ENCODE measurements at regions not wholly inside any gene's neighbourhood (a gene's known extent, or its start where the extent isn't known, plus 50 kb on each side); places are given as distances from the start of the nearest gene placed in this dataset.

- FAIRE-seq (no peak), DNase-seq (ENCODE audit: insufficient read length, low spot score) (no peak)
- no peak for TF ChIP-seq POLR2A (IDR thresholded peaks at IDR 0.05; ENCODE audit: low read depth, low read length)
Measured at GRCh38 chr7:96927131-96927530, 78.2 kb upstream of the DLX6 start.

GRCh38 chr7:96928965-96929364 is 76.4 kb upstream of the DLX6 start:
- DNase-seq (ENCODE audit: insufficient read length, low spot score) = no peak
- no peak for TF ChIP-seq POLR2A (IDR thresholded peaks at IDR 0.05; ENCODE audit: low read depth, low read length)
- no peak for FAIRE-seq

- FAIRE-seq = no peak
- no peak for TF ChIP-seq POLR2A (IDR thresholded peaks at IDR 0.05; ENCODE audit: low read depth, low read length)
- DNase-seq (ENCODE audit: insufficient read length, low spot score) = no peak
Measured at GRCh38 chr7:96931891-96932290, 73.5 kb upstream of the DLX6 start.

- FAIRE-seq = no peak
- DNase-seq (ENCODE audit: insufficient read length, low spot score) = no peak
- TF ChIP-seq POLR2A (IDR thresholded peaks at IDR 0.05; ENCODE audit: low read depth, low read length) = no peak
Measured at GRCh38 chr7:96933067-96933645, 72.2 kb upstream of the DLX6 start.

GRCh38 chr7:96936621-96937020 is 68.7 kb upstream of the DLX6 start:
- no peak for TF ChIP-seq POLR2A (IDR thresholded peaks at IDR 0.05; ENCODE audit: low read depth, low read length)
- FAIRE-seq (no peak), DNase-seq (ENCODE audit: insufficient read length, low spot score) (no peak)

GRCh38 chr7:96942112-96942511 is 63.2 kb upstream of the DLX6 start:
- DNase-seq (ENCODE audit: insufficient read length, low spot score) (no peak), FAIRE-seq (no peak)
- TF ChIP-seq POLR2A (IDR thresholded peaks at IDR 0.05; ENCODE audit: low read depth, low read length) = no peak

- FAIRE-seq (peak; percentile 95), DNase-seq (ENCODE audit: insufficient read length, low spot score) (no peak)
- no peak for TF ChIP-seq POLR2A (IDR thresholded peaks at IDR 0.05; ENCODE audit: low read depth, low read length)
Measured at GRCh38 chr7:96949766-96950165, 55.6 kb upstream of the DLX6 start.

GRCh38 chr7:96952974-96953391 is 52.4 kb upstream of the DLX6 start:
- TF ChIP-seq POLR2A (IDR thresholded peaks at IDR 0.05; ENCODE audit: low read depth, low read length) = no peak
- DNase-seq (ENCODE audit: insufficient read length, low spot score) (peak; percentile 23), FAIRE-seq (peak; percentile 97)

GRCh38 chr7:96953676-96954513 is 51.5 kb upstream of the DLX6 start:
- DNase-seq (ENCODE audit: insufficient read length, low spot score) (no peak), FAIRE-seq (no peak)
- no peak for TF ChIP-seq POLR2A (IDR thresholded peaks at IDR 0.05; ENCODE audit: low read depth, low read length)

Measured in H54 (cell line).